GM12874 (cell line): ENCODE measurements at regions not wholly inside any gene's neighbourhood (a gene's known extent, or its start where the extent isn't known, plus 50 kb on each side); places are given as distances from the start of the nearest gene placed in this dataset.

Experiments
- TF ChIP-seq, protein P1 (sequence below): IDR thresholded peaks from 2 replicates; pipeline ENCODE4 v1.5.1; 2011; ENCODE audit warnings: low read depth, mild to moderate bottlenecking, control low read depth, low read length, moderate library complexity; ENCODE audit not compliant: insufficient read depth

DNA sequence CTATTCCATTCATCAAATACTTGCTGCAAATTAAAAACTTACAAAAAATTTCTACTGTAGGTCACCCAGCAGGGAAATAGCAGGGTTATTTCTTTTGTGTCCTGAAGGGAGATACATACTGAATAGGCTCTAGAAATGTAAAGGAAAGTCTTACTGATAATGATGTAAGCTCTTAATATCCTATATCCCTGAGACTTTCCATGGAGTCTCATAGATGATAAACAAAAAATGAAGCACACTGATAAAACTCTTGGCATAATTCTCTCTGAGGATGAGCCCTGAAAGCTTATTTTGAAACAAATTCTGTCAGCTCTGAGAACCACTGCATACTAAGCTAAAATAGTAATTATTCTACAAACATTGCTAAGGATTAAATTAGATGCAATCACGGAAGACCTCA, 819.6 kb upstream of the PTPRD start:
- TF ChIP-seq, protein P1, sequence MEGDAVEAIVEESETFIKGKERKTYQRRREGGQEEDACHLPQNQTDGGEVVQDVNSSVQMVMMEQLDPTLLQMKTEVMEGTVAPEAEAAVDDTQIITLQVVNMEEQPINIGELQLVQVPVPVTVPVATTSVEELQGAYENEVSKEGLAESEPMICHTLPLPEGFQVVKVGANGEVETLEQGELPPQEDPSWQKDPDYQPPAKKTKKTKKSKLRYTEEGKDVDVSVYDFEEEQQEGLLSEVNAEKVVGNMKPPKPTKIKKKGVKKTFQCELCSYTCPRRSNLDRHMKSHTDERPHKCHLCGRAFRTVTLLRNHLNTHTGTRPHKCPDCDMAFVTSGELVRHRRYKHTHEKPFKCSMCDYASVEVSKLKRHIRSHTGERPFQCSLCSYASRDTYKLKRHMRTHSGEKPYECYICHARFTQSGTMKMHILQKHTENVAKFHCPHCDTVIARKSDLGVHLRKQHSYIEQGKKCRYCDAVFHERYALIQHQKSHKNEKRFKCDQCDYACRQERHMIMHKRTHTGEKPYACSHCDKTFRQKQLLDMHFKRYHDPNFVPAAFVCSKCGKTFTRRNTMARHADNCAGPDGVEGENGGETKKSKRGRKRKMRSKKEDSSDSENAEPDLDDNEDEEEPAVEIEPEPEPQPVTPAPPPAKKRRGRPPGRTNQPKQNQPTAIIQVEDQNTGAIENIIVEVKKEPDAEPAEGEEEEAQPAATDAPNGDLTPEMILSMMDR: no peak

DNA sequence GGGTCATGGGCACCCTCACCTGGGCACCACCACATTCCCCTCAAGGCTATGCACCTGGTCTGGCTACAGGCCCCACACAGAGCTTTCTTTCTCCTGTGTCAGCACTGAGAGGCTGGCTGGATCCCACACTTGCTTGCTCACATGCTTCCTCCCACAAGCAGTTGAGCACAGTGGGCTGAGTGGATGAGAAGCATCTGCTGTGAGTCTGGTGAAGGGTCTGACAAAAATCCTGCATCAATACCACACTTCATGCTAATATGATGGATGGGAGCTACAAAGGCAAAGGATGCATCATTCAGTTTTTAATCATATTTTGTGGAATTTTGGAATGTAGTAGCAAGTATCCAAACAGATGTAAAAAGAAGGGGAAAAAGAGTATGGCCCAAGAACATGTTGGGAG, 830.8 kb upstream of the PTPRD start:
- TF ChIP-seq, protein P1: no peak

DNA sequence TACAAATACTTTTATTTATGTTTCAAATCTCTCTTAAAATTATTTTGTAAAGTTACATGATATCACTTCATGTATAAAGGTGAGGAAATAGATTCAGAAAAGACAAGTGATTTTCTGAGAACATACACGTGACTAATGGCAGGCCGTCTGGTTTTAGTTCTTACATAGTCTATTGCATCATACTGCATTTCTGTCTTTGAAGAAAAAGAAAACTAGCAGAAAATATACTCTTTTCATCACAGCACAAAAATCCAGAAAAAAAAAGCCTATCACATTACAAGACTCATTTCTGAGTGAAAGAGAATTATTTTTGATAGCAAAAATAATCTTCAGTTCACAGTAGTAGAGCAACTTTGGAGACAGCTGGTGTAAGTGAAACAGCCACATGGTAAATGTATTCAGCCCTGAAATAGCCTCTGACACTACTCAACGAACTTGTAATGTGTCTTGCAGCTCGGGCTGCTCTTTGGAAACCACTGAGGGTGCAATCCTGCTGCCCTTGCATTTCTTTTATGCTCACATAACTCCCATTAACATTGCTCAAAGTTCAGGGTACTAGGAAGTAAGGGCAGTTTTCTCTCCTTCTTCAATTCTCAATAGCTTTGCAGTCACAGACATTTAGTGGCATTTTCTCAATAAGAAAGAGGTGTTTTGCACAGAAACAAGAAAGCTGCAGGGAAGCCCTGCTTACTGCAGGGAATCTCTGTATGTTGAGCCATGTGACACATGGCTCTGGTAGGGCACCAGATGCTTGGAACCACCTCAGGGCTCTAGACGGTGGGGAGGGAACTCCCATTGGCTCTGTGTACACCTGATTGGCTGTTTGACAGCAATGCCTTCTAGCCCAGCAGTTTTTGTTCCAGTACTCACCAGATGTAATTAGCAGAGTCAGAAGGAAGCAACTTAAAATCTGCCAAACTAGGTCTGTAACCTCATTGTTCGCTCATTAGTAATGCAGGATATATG, 845.3 kb upstream of the PTPRD start:
- TF ChIP-seq, protein P1: no peak

DNA sequence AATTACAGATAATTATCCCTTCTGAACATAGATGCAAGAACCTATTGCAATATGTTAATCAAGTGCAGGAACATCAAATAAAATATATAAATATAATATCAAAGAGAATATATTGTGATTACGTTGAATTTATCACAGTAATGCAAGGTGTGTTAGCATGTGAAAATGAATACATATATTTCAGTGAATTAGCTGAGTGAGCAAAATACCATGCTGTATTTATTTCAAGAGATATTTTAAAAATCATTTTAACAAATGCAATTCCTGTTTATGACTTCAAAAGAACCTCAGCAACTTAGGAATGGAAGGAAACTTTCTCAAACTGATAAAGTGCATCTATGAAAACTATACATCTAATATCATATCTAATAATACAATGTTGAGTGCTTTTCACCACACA, 856.9 kb upstream of the PTPRD start:
- TF ChIP-seq, protein P1: no peak

DNA sequence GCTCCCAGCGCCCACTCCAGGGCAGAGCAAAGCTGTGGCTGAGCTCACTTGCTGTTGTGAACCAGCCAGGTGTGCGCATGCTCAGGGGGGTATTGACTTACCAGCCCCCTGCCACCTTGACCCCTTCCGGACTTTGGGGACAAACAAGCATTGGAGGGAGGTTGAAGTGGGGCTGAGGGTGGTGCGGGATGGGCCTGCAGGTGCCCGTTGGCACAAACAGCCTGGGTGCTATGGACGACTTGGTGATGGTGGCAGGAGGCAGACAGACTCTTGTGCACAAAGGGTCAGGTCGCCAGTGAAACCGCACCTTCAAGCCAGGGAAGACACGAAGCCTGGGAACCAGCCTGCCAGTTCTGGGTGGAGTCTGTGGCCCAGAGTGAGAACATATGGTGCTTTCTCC, 858.5 kb upstream of the PTPRD start:
- TF ChIP-seq, protein P1: no peak

DNA sequence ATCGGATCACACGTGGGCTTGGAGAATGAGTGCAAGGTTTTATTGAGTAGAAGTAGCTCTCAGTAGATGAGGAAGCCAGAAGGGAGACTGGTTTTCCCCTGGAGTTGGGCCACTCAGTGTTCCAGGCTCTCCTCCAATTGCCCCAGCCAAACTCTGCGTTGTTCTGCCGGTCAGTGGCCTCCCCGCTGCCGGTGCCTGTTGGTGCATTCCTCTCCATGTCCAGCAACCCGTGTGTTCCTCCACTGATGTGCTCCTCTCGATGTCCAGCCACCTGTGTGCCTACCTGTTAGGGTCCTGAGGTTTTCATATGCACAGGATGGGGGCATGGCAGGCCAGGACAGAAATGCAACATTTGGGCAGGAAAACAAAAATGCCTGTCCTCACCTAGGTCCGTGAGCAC, 888.0 kb upstream of the PTPRD start:
- TF ChIP-seq, protein P1: no peak

DNA sequence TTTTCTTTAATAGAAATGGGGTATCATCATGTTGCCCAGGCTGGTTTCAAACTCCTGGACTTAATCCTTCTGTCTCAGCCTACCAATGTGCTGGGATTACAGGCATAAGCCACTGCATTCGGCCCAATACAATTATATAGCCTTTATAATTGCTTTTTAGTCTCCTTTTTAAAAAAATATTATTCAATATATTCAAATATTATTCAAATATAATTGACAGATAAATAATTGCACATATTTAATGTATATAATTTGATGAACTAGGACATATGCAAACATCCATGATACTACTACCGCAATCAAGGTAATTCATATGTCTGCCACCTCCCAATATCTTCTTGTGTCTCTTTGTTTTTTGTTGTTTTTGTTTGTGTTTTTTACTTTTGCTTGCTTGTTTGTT, 894.2 kb upstream of the PTPRD start:
- TF ChIP-seq, protein P1: no peak
